PC-9 (cell line): ENCODE measurements at regions not wholly inside any gene's neighbourhood (a gene's known extent, or its start where the extent isn't known, plus 50 kb on each side); places are given as distances from the start of the nearest gene placed in this dataset.

ENCODE experiments used
- BruUV-seq: library from RNA; stranded (reverse); fragments of 400-500 nt; replicated peaks from 2 replicates; lab custom pipeline; 2021; lab: Mats Ljungman, UMichigan
- CTCF ChIA-PET: fragments of 300-600 bp; sonication (Branson Sonifier 250); formaldehyde crosslinking; loops from one replicate; lab custom pipeline; 2022; ENCODE audit warnings: antibody characterized with exemption; lab: Charles Lee
- POLR2A ChIA-PET: fragments of 300-600 bp; sonication (Branson Sonifier 250); formaldehyde crosslinking; loops from one replicate; lab custom pipeline; 2022; ENCODE audit warnings: antibody characterized with exemption; ENCODE audit not compliant: unreplicated experiment; lab: Charles Lee
- DNase-seq, 2 experiments: peaks; one replicate each; pipeline versions ENCODE4 v3.0.0 to v3.0.0-alpha.2; 2015 to 2022; ENCODE audit warnings: mixed read lengths in 1 of 2
- H2AFZ ChIP-seq: fragments of 200-600 bp; sonication (generic); 2 replicates; pipeline ENCODE4 v1.8.1; 2017; ENCODE audit warnings: antibody characterized with exemption
- H3F3A ChIP-seq: fragments of 200-600 bp; sonication (generic); 2 replicates; pipeline ENCODE4 v1.8.1; 2017; ENCODE audit warnings: antibody characterized with exemption, mild to moderate bottlenecking, low read depth; ENCODE audit not compliant: insufficient read depth
- H3K27ac ChIP-seq: fragments of 200-600 bp; sonication (generic); 2 replicates; pipeline ENCODE4 v1.6.1; 2016; ENCODE audit warnings: mixed run types
- H3K27me3 ChIP-seq: fragments of 200-600 bp; sonication (generic); 2 replicates; pipeline ENCODE4 v1.6.1; 2016; ENCODE audit warnings: low read depth, mixed run types; ENCODE audit not compliant: insufficient read depth
- H3K36me3 ChIP-seq: fragments of 200-600 bp; sonication (generic); 2 replicates; pipeline ENCODE4 v1.6.1; 2016; ENCODE audit warnings: low read depth, mixed run types
- H3K4me1 ChIP-seq: fragments of 200-600 bp; sonication (generic); replicated peaks from 2 replicates; pipeline ENCODE4 v1.6.1; 2016; ENCODE audit warnings: mixed run types; ENCODE audit not compliant: insufficient read depth
- H3K4me2 ChIP-seq: fragments of 200-600 bp; sonication (generic); 2 replicates; pipeline ENCODE4 v1.6.1; 2017; ENCODE audit warnings: mixed run types
- H3K4me3 ChIP-seq: fragments of 200-600 bp; sonication (generic); 2 replicates; pipeline ENCODE4 v1.6.1; 2016; ENCODE audit warnings: mixed run types
- H3K79me2 ChIP-seq: fragments of 200-600 bp; sonication (generic); 2 replicates; pipeline ENCODE4 v1.6.1; 2017; ENCODE audit warnings: low read depth, mixed run types
- H3K9me2 ChIP-seq: fragments of 200-600 bp; sonication (generic); 2 replicates; pipeline ENCODE4 v1.8.1; 2017; ENCODE audit warnings: mild to moderate bottlenecking; ENCODE audit not compliant: insufficient read depth
- H3K9me3 ChIP-seq: fragments of 200-600 bp; sonication (generic); 2 replicates; pipeline ENCODE4 v1.8.1; 2016; ENCODE audit warnings: low read depth; ENCODE audit not compliant: insufficient read depth
- H4K20me1 ChIP-seq: fragments of 200-600 bp; sonication (generic); 2 replicates; pipeline ENCODE4 v1.8.1; 2017; ENCODE audit not compliant: insufficient read depth
- CTCF ChIP-seq: fragments of 200-600 bp; sonication (generic); conservative IDR thresholded peaks from 2 replicates; pipeline ENCODE4 v1.6.1; 2017; ENCODE audit warnings: mixed run types, antibody characterized with exemption, mild to moderate bottlenecking, moderate library complexity
- EZH2 ChIP-seq: fragments of 200-600 bp; sonication (generic); IDR thresholded peaks from 2 replicates; pipeline ENCODE4 v1.8.0; 2017; ENCODE audit warnings: antibody characterized with exemption, low read depth
- intact Hi-C: fragments of 100-400 bp; cut with micrococcal nuclease; formaldehyde crosslinking; loops from one replicate; pipeline ENCODE4 v1.10.0; 2022; ENCODE audit not compliant: unreplicated experiment

GRCh38 chr3:106329521-106329920 lies 460.7 kb upstream of the CBLB start:
- H2AFZ ChIP-seq = no peak overlapping the region
- H3F3A ChIP-seq = peaks cover 12% of the 10 kb centered on the region
- H3K9me2 ChIP-seq = no peaks in the 10 kb centered on the region
- H3K4me3 ChIP-seq = no peak overlapping the region
- H3K4me2 ChIP-seq = no peak overlapping the region
- no peaks in the 10 kb centered on the region for H3K79me2 ChIP-seq
- H3K36me3 ChIP-seq = 0 out of 2 replicates have a peak, but pooled peaks cover 6% of the 10 kb centered on the region
- H3K4me1 ChIP-seq = peaks cover 16% of the 10 kb centered on the region
- TF ChIP-seq CTCF (no peak), EZH2 (no peak)
- POLR2A ChIA-PET = no interaction called here
- H3K27ac ChIP-seq = no peak overlapping the region
- CTCF ChIA-PET = no interaction called here
- H3K9me3 ChIP-seq = peaks cover 5% of the 10 kb centered on the region; the same call in 1 of the 2 replicates
- DNase-seq = no peak
- intact Hi-C loops = no loop called here
- H4K20me1 ChIP-seq = no peaks in the 10 kb centered on the region
- BruUV-seq = no TSS peak
- no peaks in the 10 kb centered on the region for H3K27me3 ChIP-seq

DNA sequence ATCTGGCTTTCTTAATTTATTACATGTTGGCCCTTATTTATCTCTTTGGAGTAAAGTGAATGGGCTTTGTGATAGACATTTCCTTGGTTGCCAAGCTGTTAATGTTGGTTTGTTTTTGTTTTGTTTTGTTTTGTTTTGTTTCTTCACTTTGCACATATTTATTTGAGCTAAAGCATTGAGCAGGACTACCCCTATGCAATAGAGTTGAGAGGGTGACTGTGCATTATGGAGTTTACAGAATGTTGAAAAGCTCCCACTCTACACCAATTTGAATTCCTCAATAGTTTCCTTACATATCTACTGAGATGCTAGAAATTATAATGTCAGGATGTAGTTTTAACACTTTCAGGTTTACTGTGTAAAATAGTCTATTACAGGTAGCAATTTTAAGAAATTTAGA lies 462.8 kb upstream of the CBLB start:
- no peaks in the 10 kb centered on the region for H3K27me3 ChIP-seq
- peaks cover 13% of the 10 kb centered on the region; the same call in 1 of the 2 replicates for H3K9me3 ChIP-seq
- H2AFZ ChIP-seq = no peak overlapping the region
- H3K4me1 ChIP-seq = peaks cover 25% of the 10 kb centered on the region
- CTCF ChIA-PET = no interaction called here
- intact Hi-C loops = loop anchor here (5.0 to 10.0 kb wide), 4 partner anchors 217 to 733 kb away; partner anchors contain the start of gene CBLB
- H3K36me3 ChIP-seq = 0 out of 2 replicates have a peak, but pooled peaks cover 7% of the 10 kb centered on the region
- no peak for DNase-seq
- H3K4me3 ChIP-seq = no peak overlapping the region
- POLR2A ChIA-PET = no interaction called here
- H3K9me2 ChIP-seq = no peaks in the 10 kb centered on the region
- H3K4me2 ChIP-seq = no peak overlapping the region
- H3F3A ChIP-seq = peaks cover 14% of the 10 kb centered on the region
- H3K79me2 ChIP-seq = no peaks in the 10 kb centered on the region
- no TSS peak for BruUV-seq
- TF ChIP-seq CTCF = no peak
- TF ChIP-seq EZH2 = no peak
- no peaks in the 10 kb centered on the region for H4K20me1 ChIP-seq
- no peak overlapping the region for H3K27ac ChIP-seq

- 0 out of 2 replicates have a peak, but pooled peaks cover 11% of the 10 kb centered on the region for H3K36me3 ChIP-seq
- DNase-seq = no peak
- intact Hi-C loops = loop anchor here (5.0 to 10.0 kb wide), 4 partner anchors 217 to 733 kb away; partner anchors contain the start of gene CBLB
Observed at GRCh38 chr3:106332129-106332528, 463.3 kb upstream of the CBLB start.

More at GRCh38 chr3:106332129-106332528, 463.3 kb upstream of the CBLB start:
- Histone ChIP-seq H3F3A (peaks cover 14% of the 10 kb centered on the region), H3K4me1 (peaks cover 25% of the 10 kb centered on the region), H3K4me2 (no peak overlapping the region), H3K4me3 (no peak overlapping the region), H3K27me3 (no peaks in the 10 kb centered on the region), H3K79me2 (no peaks in the 10 kb centered on the region), H4K20me1 (no peaks in the 10 kb centered on the region), H3K27ac (no peak overlapping the region), H3K9me3 (peaks cover 13% of the 10 kb centered on the region; the same call in 1 of the 2 replicates), H3K9me2 (no peaks in the 10 kb centered on the region), H2AFZ (no peak overlapping the region)
- no TSS peak for BruUV-seq
- POLR2A ChIA-PET = no interaction called here
- CTCF ChIA-PET = no interaction called here
- TF ChIP-seq EZH2 = no peak
- no peak for TF ChIP-seq CTCF
